ENCODE measurements at regions not wholly inside any gene's neighbourhood (a gene's known extent, or its start where the extent isn't known, plus 50 kb on each side); places are given as distances from the start of the nearest gene placed in this dataset.

- TF ChIP-seq CTCF (IDR thresholded peaks at IDR 0.05; ENCODE audit: extremely low read depth, missing control alignments) = no peak
- no peak for DNase-seq (ENCODE audit: low spot score)
Measured at GRCh38 chr15:70342141-70342540, 244.4 kb upstream of the TLE3 start.

GRCh38 chr15:70341566-70341965 lies 243.8 kb upstream of the TLE3 start:
- DNase-seq (ENCODE audit: low spot score) = no peak
- no peak for TF ChIP-seq CTCF (IDR thresholded peaks at IDR 0.05; ENCODE audit: extremely low read depth, missing control alignments)

GRCh38 chr15:70340494-70340870 lies 242.8 kb upstream of the TLE3 start:
- no peak for DNase-seq (ENCODE audit: low spot score)
- TF ChIP-seq CTCF (IDR thresholded peaks at IDR 0.05; ENCODE audit: extremely low read depth, missing control alignments) = no peak

- no peak for TF ChIP-seq CTCF (IDR thresholded peaks at IDR 0.05; ENCODE audit: extremely low read depth, missing control alignments)
- no peak for DNase-seq (ENCODE audit: low spot score)
Measured at GRCh38 chr15:70339571-70340493, 242.1 kb upstream of the TLE3 start.

GRCh38 chr15:70337277-70338186 lies 239.8 kb upstream of the TLE3 start:
- no peak for TF ChIP-seq CTCF (IDR thresholded peaks at IDR 0.05; ENCODE audit: extremely low read depth, missing control alignments)
- no peak for DNase-seq (ENCODE audit: low spot score)

GRCh38 chr15:70336425-70337009 lies 238.8 kb upstream of the TLE3 start:
- no peak for TF ChIP-seq CTCF (IDR thresholded peaks at IDR 0.05; ENCODE audit: extremely low read depth, missing control alignments)

More at GRCh38 chr15:70336425-70337009, 238.8 kb upstream of the TLE3 start:
- no peak for DNase-seq (ENCODE audit: low spot score)
